H9 (cell line): ENCODE measurements at regions not wholly inside any gene's neighbourhood (a gene's known extent, or its start where the extent isn't known, plus 50 kb on each side); places are given as distances from the start of the nearest gene placed in this dataset.

ENCODE experiments used
- DNase-seq: peaks from one replicate; pipeline ENCODE4 v3.0.0-alpha.2; 2017
- H2AFZ ChIP-seq: one replicate; pipeline ENCODE4 v1.6.1; 2013; ENCODE audit warnings: mild to moderate bottlenecking, low read length, control low read depth, moderate library complexity
- H2AK5ac ChIP-seq: 2 replicates; pipeline ENCODE4 v1.6.1; 2013; ENCODE audit warnings: low read length, control low read depth, mixed read lengths; ENCODE audit not compliant: insufficient read length
- H2BK120ac ChIP-seq: one replicate; pipeline ENCODE4 v1.6.1; 2013; ENCODE audit warnings: low read depth, mild to moderate bottlenecking, low read length, control low read depth, inconsistent platforms; ENCODE audit not compliant: poor library complexity, severe bottlenecking
- H2BK12ac ChIP-seq: 2 replicates; pipeline ENCODE4 v1.6.1; 2013; ENCODE audit warnings: low read length, control low read depth, mixed read lengths, low read depth; ENCODE audit not compliant: insufficient read length
- H2BK15ac ChIP-seq: 2 replicates; pipeline ENCODE4 v1.6.1; 2013; ENCODE audit warnings: low read depth, low read length, control low read depth
- H2BK20ac ChIP-seq: one replicate; pipeline ENCODE4 v1.6.1; 2013; ENCODE audit warnings: low read depth, mild to moderate bottlenecking, low read length, control low read depth, inconsistent platforms; ENCODE audit not compliant: poor library complexity, severe bottlenecking
- H2BK5ac ChIP-seq: 2 replicates; pipeline ENCODE4 v1.6.1; 2013; ENCODE audit warnings: low read length, control low read depth, mixed read lengths; ENCODE audit not compliant: insufficient read length
- H3K14ac ChIP-seq: 2 replicates; pipeline ENCODE4 v1.6.1; 2013; ENCODE audit warnings: low read length, control low read depth; ENCODE audit not compliant: insufficient read depth
- H3K18ac ChIP-seq: 2 replicates; pipeline ENCODE4 v1.6.1; 2013; ENCODE audit warnings: low read depth, mild to moderate bottlenecking, mixed read lengths, low read length, control low read depth; ENCODE audit not compliant: insufficient read length
- H3K23ac ChIP-seq: 2 replicates; pipeline ENCODE4 v1.6.1; 2013; ENCODE audit warnings: low read length, control low read depth, mixed read lengths, low read depth; ENCODE audit not compliant: insufficient read length
- H3K23me2 ChIP-seq: 2 replicates; pipeline ENCODE4 v1.6.1; 2013; ENCODE audit warnings: low read depth, mild to moderate bottlenecking, mixed read lengths, low read length, control low read depth; ENCODE audit not compliant: insufficient read length, poor library complexity, severe bottlenecking
- H3K27ac ChIP-seq: 2 replicates; pipeline ENCODE4 v1.5.1; 2013; ENCODE audit warnings: low read length, control low read depth, mixed read lengths, low read depth; ENCODE audit not compliant: insufficient read length
- H3K27me3 ChIP-seq: 2 replicates; pipeline ENCODE4 v1.6.1; 2013; ENCODE audit warnings: low read length, control low read depth, inconsistent platforms; ENCODE audit not compliant: insufficient read depth
- H3K4ac ChIP-seq: 2 replicates; pipeline ENCODE4 v1.6.1; 2013; ENCODE audit warnings: low read depth, mild to moderate bottlenecking, control low read depth, inconsistent platforms, low read length, moderate library complexity
- H3K4me1 ChIP-seq: 2 replicates; pipeline ENCODE4 v1.6.1; 2013; ENCODE audit warnings: low read length, control low read depth, inconsistent platforms; ENCODE audit not compliant: insufficient read depth
- H3K4me2 ChIP-seq: 2 replicates; pipeline ENCODE4 v1.6.1; 2013; ENCODE audit warnings: low read length, control low read depth, mixed read lengths; ENCODE audit not compliant: insufficient read length, insufficient read depth
- H3K56ac ChIP-seq: 2 replicates; pipeline ENCODE4 v1.6.1; 2013; ENCODE audit warnings: low read depth, mild to moderate bottlenecking, mixed read lengths, low read length, control low read depth; ENCODE audit not compliant: insufficient read length
- H3K79me1 ChIP-seq: 2 replicates; pipeline ENCODE4 v1.6.1; 2013; ENCODE audit warnings: low read depth, mild to moderate bottlenecking, moderate library complexity, low read length, control low read depth, inconsistent platforms; ENCODE audit not compliant: insufficient read depth, poor library complexity, severe bottlenecking
- H3K79me2 ChIP-seq: 2 replicates; pipeline ENCODE4 v1.6.1; 2013; ENCODE audit warnings: low read length, control low read depth, inconsistent platforms; ENCODE audit not compliant: insufficient read depth
- H3K9ac ChIP-seq: 2 replicates; pipeline ENCODE4 v1.6.1; 2013; ENCODE audit warnings: low read length, control low read depth, mixed read lengths; ENCODE audit not compliant: insufficient read length; ENCODE audit errors: extremely low read depth
- H3K9me3 ChIP-seq: one replicate; pipeline ENCODE4 v1.6.1; 2013; ENCODE audit warnings: low read depth, low read length, inconsistent platforms; ENCODE audit not compliant: control insufficient read depth
- H3T11ph ChIP-seq: one replicate; pipeline ENCODE4 v1.6.1; 2013; ENCODE audit warnings: mild to moderate bottlenecking, low read length, control low read depth, inconsistent platforms
- H4K20me1 ChIP-seq: one replicate; pipeline ENCODE4 v1.6.1; 2013; ENCODE audit not compliant: control insufficient read depth, insufficient read length, insufficient read depth
- H4K5ac ChIP-seq: 2 replicates; pipeline ENCODE4 v1.6.1; 2013; ENCODE audit warnings: low read depth, mild to moderate bottlenecking, mixed read lengths, low read length, control low read depth; ENCODE audit not compliant: insufficient read length
- H4K8ac ChIP-seq: replicated peaks from 2 replicates; pipeline ENCODE4 v1.6.1; 2013; ENCODE audit warnings: low read length, control low read depth, mixed read lengths, low read depth; ENCODE audit not compliant: insufficient read length
- H4K91ac ChIP-seq: 2 replicates; pipeline ENCODE4 v1.6.1; 2013; ENCODE audit warnings: low read depth, mild to moderate bottlenecking, moderate library complexity, mixed read lengths, low read length, control low read depth; ENCODE audit not compliant: insufficient read length
- H3K27ac Mint-ChIP-seq, 3 experiments: 2 replicates in 2 of 3; 3 replicates in 1 of 3; pipeline ENCODE4 v1.8.0; 2020 to 2021; ENCODE audit warnings: mixed read lengths in 3 of 3, mild to moderate bottlenecking in 1 of 3, moderate library complexity in 1 of 3
- H3K27me3 Mint-ChIP-seq: 2 replicates; pipeline ENCODE4 v1.8.0; 2021; ENCODE audit warnings: low read depth, mild to moderate bottlenecking, moderate library complexity, mixed read lengths
- H3K36me3 Mint-ChIP-seq, 3 experiments: 2 replicates in 2 of 3; 3 replicates in 1 of 3; pipeline ENCODE4 v1.8.0; 2020 to 2021; ENCODE audit warnings: low read depth in 3 of 3, mixed read lengths in 3 of 3; ENCODE audit not compliant: insufficient read depth in 1 of 3
- H3K4me1 Mint-ChIP-seq, 2 experiments: 2 replicates each; pipeline ENCODE4 v1.8.0; 2020; ENCODE audit warnings: mixed read lengths in 2 of 2
- H3K4me3 Mint-ChIP-seq, 2 experiments: 2 replicates in 1 of 2; 3 replicates in 1 of 2; pipeline ENCODE4 v1.8.0; 2020 to 2021; ENCODE audit warnings: mild to moderate bottlenecking in 2 of 2, mixed read lengths in 2 of 2, moderate library complexity in 1 of 2
- H3K9me3 Mint-ChIP-seq, 2 experiments: 2 replicates in 1 of 2; 3 replicates in 1 of 2; pipeline ENCODE4 v1.8.0; 2020; ENCODE audit warnings: mild to moderate bottlenecking in 2 of 2, mixed read lengths in 2 of 2, moderate library complexity in 1 of 2
- WGBS: extraction: QIAGEN DNeasy Blood & Tissue Kit; methylation state at CpG from one replicate; pipeline ENCODE4 v1.1.7; 2013; ENCODE audit warnings: missing lambda C conversion rate, low lambda C conversion rate, mixed read lengths; ENCODE audit not compliant: insufficient read length; ENCODE audit errors: extremely low coverage; 5-methylcytosine and 5-hydroxymethylcytosine counted together
- TF ChIP-seq, protein P1 (sequence below): fragments of 200-600 bp; sonication (generic); conservative IDR thresholded peaks from 3 replicates; pipeline ENCODE4 v1.8.0; 2021; ENCODE audit warnings: antibody characterized with exemption, mild to moderate bottlenecking

DNA sequence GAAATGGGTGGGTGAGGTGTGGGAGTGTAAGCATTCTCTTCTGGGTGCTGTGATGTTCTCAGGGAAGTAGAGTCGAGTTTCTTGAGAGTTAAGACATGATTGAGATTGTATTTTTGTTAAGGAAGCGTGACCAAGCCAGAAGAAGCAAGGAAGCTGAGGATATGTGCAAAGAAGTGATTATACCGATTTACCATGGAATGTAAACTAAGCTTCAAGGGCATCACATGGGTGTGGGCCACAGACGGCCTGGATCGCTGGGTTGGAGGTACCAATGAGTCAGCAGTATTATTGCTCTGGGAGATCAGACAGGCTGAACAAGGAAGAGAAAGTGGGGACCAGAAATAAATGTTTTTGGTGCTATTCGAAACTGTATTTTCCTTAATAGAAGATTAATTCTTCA lies 184.1 kb upstream of the GMDS start:
- Histone ChIP-seq H3K79me1 (no peaks in the 10 kb centered on the region), H4K20me1 (no peaks in the 10 kb centered on the region), H2BK5ac (no peak overlapping the region), H2BK12ac (no peak overlapping the region), H2BK15ac (no peak overlapping the region), H3K14ac (no peak overlapping the region), H4K91ac (no peak overlapping the region), H3K18ac (no peak overlapping the region), H2AK5ac (no peak overlapping the region), H4K8ac (no peak overlapping the region), H3K4me2 (no peak overlapping the region), H3T11ph (no peak overlapping the region), H2AFZ (no peak overlapping the region), H3K23me2 (no peaks in the 10 kb centered on the region), H3K9ac (no peak overlapping the region), H3K27me3 (no peaks in the 10 kb centered on the region), H2BK20ac (no peak overlapping the region), H3K23ac (no peak overlapping the region), H3K4me1 (no peaks in the 10 kb centered on the region), H4K5ac (no peak overlapping the region), H3K4ac (no peak overlapping the region), H2BK120ac (no peak overlapping the region), H3K27ac (no peak overlapping the region), H3K56ac (no peak overlapping the region), H3K9me3 (no peaks in the 10 kb centered on the region), H3K79me2 (no peaks in the 10 kb centered on the region)
- no peak for DNase-seq
- peaks cover 0 to 9% (median 2%) of the 10 kb centered on the region in 3 experiments; a peak in 4 of 7 replicates for H3K36me3 Mint-ChIP-seq
- H3K4me1 Mint-ChIP-seq = peaks cover 0 to 2% of the 10 kb centered on the region in 2 experiments; a peak in 2 of 4 replicates
- H3K9me3 Mint-ChIP-seq = peaks cover 4 to 7% of the 10 kb centered on the region in 2 experiments; a peak in 3 of 5 replicates
- no CpG with 5 or more reads among the region's 6 CpGs for WGBS
- no peaks in the 10 kb centered on the region for H3K27me3 Mint-ChIP-seq
- H3K4me3 Mint-ChIP-seq = no peak overlapping the region
- no peak overlapping the region for H3K27ac Mint-ChIP-seq
- TF ChIP-seq, protein P1, sequence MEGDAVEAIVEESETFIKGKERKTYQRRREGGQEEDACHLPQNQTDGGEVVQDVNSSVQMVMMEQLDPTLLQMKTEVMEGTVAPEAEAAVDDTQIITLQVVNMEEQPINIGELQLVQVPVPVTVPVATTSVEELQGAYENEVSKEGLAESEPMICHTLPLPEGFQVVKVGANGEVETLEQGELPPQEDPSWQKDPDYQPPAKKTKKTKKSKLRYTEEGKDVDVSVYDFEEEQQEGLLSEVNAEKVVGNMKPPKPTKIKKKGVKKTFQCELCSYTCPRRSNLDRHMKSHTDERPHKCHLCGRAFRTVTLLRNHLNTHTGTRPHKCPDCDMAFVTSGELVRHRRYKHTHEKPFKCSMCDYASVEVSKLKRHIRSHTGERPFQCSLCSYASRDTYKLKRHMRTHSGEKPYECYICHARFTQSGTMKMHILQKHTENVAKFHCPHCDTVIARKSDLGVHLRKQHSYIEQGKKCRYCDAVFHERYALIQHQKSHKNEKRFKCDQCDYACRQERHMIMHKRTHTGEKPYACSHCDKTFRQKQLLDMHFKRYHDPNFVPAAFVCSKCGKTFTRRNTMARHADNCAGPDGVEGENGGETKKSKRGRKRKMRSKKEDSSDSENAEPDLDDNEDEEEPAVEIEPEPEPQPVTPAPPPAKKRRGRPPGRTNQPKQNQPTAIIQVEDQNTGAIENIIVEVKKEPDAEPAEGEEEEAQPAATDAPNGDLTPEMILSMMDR = no peak
